Activated T-helper 2 cell treated with anti-CD3 and anti-CD28 coated beads, Interferon-gamma antibody, Interleukin-2, Interleukin-4, amounts not matched to agents 10 μg/mL and 5 μg/mL and 100 μg/mL, durations not matched to agents 14 hours and 24 hours and 36 hours (primary cell): ENCODE measurements at regions not wholly inside any gene's neighbourhood (a gene's known extent, or its start where the extent isn't known, plus 50 kb on each side); places are given as distances from the start of the nearest gene placed in this dataset.

ENCODE experiments used
- DNase-seq: peaks from one replicate; pipeline ENCODE4 v3.0.0; 2021; ENCODE audit warnings: low spot score
- H3K27ac Mint-ChIP-seq: one replicate; pipeline ENCODE4 v1.8.0; 2021; ENCODE audit warnings: mixed read lengths
- H3K27me3 Mint-ChIP-seq: one replicate; pipeline ENCODE4 v1.8.0; 2021; ENCODE audit warnings: low read depth, mixed read lengths
- H3K36me3 Mint-ChIP-seq: one replicate; pipeline ENCODE4 v1.8.0; 2021; ENCODE audit warnings: low read depth, mixed read lengths
- H3K4me1 Mint-ChIP-seq: one replicate; pipeline ENCODE4 v1.8.0; 2021; ENCODE audit warnings: low read depth, mixed read lengths
- H3K4me3 Mint-ChIP-seq: one replicate; pipeline ENCODE4 v1.8.0; 2021; ENCODE audit warnings: low read depth, mild to moderate bottlenecking, moderate library complexity, mixed read lengths
- H3K9me3 Mint-ChIP-seq: one replicate; pipeline ENCODE4 v1.8.0; 2021; ENCODE audit warnings: mixed read lengths
- intact Hi-C: fragments of 100-400 bp; cut with micrococcal nuclease; formaldehyde crosslinking; loops from one replicate; pipeline ENCODE4 v1.15.1; 2023

GRCh38 chr15:94877833-94878232, 646.5 kb downstream of the MCTP2 start:
- no peak overlapping the region for H3K4me3 Mint-ChIP-seq
- no peak overlapping the region for H3K27ac Mint-ChIP-seq
- H3K36me3 Mint-ChIP-seq = no peaks in the 10 kb centered on the region
- no peaks in the 10 kb centered on the region for H3K4me1 Mint-ChIP-seq
- intact Hi-C loops = no loop called here
- no peaks in the 10 kb centered on the region for H3K27me3 Mint-ChIP-seq
- peaks cover 19% of the 10 kb centered on the region for H3K9me3 Mint-ChIP-seq
- no peak for DNase-seq

- no peak for DNase-seq
- intact Hi-C loops = no loop called here
- Mint-ChIP-seq H3K36me3 (no peaks in the 10 kb centered on the region), H3K27ac (no peak overlapping the region), H3K27me3 (no peaks in the 10 kb centered on the region), H3K9me3 (peaks cover 22% of the 10 kb centered on the region), H3K4me1 (no peaks in the 10 kb centered on the region), H3K4me3 (no peak overlapping the region)
Measured at GRCh38 chr15:94882071-94882712, 650.8 kb downstream of the MCTP2 start.

- intact Hi-C loops = no loop called here
- H3K36me3 Mint-ChIP-seq = no peaks in the 10 kb centered on the region
- no peaks in the 10 kb centered on the region for H3K4me1 Mint-ChIP-seq
- H3K9me3 Mint-ChIP-seq = peaks cover 18% of the 10 kb centered on the region
- no peak for DNase-seq
- no peaks in the 10 kb centered on the region for H3K27me3 Mint-ChIP-seq
- H3K4me3 Mint-ChIP-seq = no peak overlapping the region
- no peak overlapping the region for H3K27ac Mint-ChIP-seq
Measured at GRCh38 chr15:94887391-94887790, 656.0 kb downstream of the MCTP2 start.

GRCh38 chr15:94889153-94889552, 657.8 kb downstream of the MCTP2 start:
- Mint-ChIP-seq H3K36me3 (no peaks in the 10 kb centered on the region), H3K27me3 (no peaks in the 10 kb centered on the region)
- intact Hi-C loops = no loop called here

GRCh38 chr15:94893091-94893490, 661.7 kb downstream of the MCTP2 start:
- Mint-ChIP-seq H3K27me3 (no peaks in the 10 kb centered on the region), H3K4me1 (no peaks in the 10 kb centered on the region), H3K27ac (no peak overlapping the region), H3K4me3 (no peak overlapping the region), H3K36me3 (no peaks in the 10 kb centered on the region), H3K9me3 (no peaks in the 10 kb centered on the region)
- DNase-seq = no peak
- intact Hi-C loops = no loop called here

More at GRCh38 chr15:94889153-94889552, 657.8 kb downstream of the MCTP2 start:
- H3K4me3 Mint-ChIP-seq = no peak overlapping the region
- H3K9me3 Mint-ChIP-seq = peaks cover 7% of the 10 kb centered on the region
- no peak overlapping the region for H3K27ac Mint-ChIP-seq
- no peak for DNase-seq
- no peaks in the 10 kb centered on the region for H3K4me1 Mint-ChIP-seq

GRCh38 chr15:94894056-94894455, 662.7 kb downstream of the MCTP2 start:
- H3K27ac Mint-ChIP-seq = no peak overlapping the region
- no peak for DNase-seq
- H3K9me3 Mint-ChIP-seq = no peaks in the 10 kb centered on the region
- intact Hi-C loops = no loop called here
- H3K4me3 Mint-ChIP-seq = no peak overlapping the region
- no peaks in the 10 kb centered on the region for H3K27me3 Mint-ChIP-seq
- H3K4me1 Mint-ChIP-seq = no peaks in the 10 kb centered on the region
- H3K36me3 Mint-ChIP-seq = no peaks in the 10 kb centered on the region

GRCh38 chr15:94909510-94909909, 678.1 kb downstream of the MCTP2 start:
- H3K27ac Mint-ChIP-seq = no peak overlapping the region
- peaks cover 9% of the 10 kb centered on the region for H3K9me3 Mint-ChIP-seq
- H3K4me3 Mint-ChIP-seq = no peak overlapping the region
- intact Hi-C loops = no loop called here
- H3K36me3 Mint-ChIP-seq = no peaks in the 10 kb centered on the region
- H3K27me3 Mint-ChIP-seq = no peaks in the 10 kb centered on the region
- no peak for DNase-seq
- H3K4me1 Mint-ChIP-seq = no peaks in the 10 kb centered on the region

GRCh38 chr15:94910166-94910565, 678.8 kb downstream of the MCTP2 start:
- intact Hi-C loops = no loop called here
- DNase-seq = no peak
- peaks cover 9% of the 10 kb centered on the region for H3K9me3 Mint-ChIP-seq
- H3K4me1 Mint-ChIP-seq = no peaks in the 10 kb centered on the region
- H3K27me3 Mint-ChIP-seq = no peaks in the 10 kb centered on the region
- no peaks in the 10 kb centered on the region for H3K36me3 Mint-ChIP-seq
- no peak overlapping the region for H3K27ac Mint-ChIP-seq
- no peak overlapping the region for H3K4me3 Mint-ChIP-seq

GRCh38 chr15:94912760-94913159, 681.4 kb downstream of the MCTP2 start:
- intact Hi-C loops = no loop called here
- no peak overlapping the region for H3K4me3 Mint-ChIP-seq

GRCh38 chr15:94917068-94917467, 685.7 kb downstream of the MCTP2 start:
- no peaks in the 10 kb centered on the region for H3K36me3 Mint-ChIP-seq
- no peaks in the 10 kb centered on the region for H3K27me3 Mint-ChIP-seq
- no peaks in the 10 kb centered on the region for H3K4me1 Mint-ChIP-seq
- H3K9me3 Mint-ChIP-seq = peaks cover 4% of the 10 kb centered on the region
- intact Hi-C loops = no loop called here
- no peak overlapping the region for H3K27ac Mint-ChIP-seq
- H3K4me3 Mint-ChIP-seq = no peak overlapping the region
- DNase-seq = no peak

More at GRCh38 chr15:94912760-94913159, 681.4 kb downstream of the MCTP2 start:
- H3K27ac Mint-ChIP-seq = no peak overlapping the region
- no peaks in the 10 kb centered on the region for H3K27me3 Mint-ChIP-seq
- H3K9me3 Mint-ChIP-seq = peaks cover 6% of the 10 kb centered on the region
- DNase-seq = no peak
- H3K36me3 Mint-ChIP-seq = no peaks in the 10 kb centered on the region
- H3K4me1 Mint-ChIP-seq = no peaks in the 10 kb centered on the region

GRCh38 chr15:94921936-94922335, 690.6 kb downstream of the MCTP2 start:
- H3K36me3 Mint-ChIP-seq = no peaks in the 10 kb centered on the region
- intact Hi-C loops = no loop called here
- no peak overlapping the region for H3K27ac Mint-ChIP-seq
- H3K4me1 Mint-ChIP-seq = no peaks in the 10 kb centered on the region
- no peaks in the 10 kb centered on the region for H3K27me3 Mint-ChIP-seq
- no peak for DNase-seq
- peaks cover 4% of the 10 kb centered on the region for H3K9me3 Mint-ChIP-seq
- H3K4me3 Mint-ChIP-seq = no peak overlapping the region

- Mint-ChIP-seq H3K9me3 (peaks cover 4% of the 10 kb centered on the region), H3K4me3 (no peak overlapping the region), H3K36me3 (no peaks in the 10 kb centered on the region), H3K27ac (no peak overlapping the region), H3K4me1 (no peaks in the 10 kb centered on the region), H3K27me3 (no peaks in the 10 kb centered on the region)
- DNase-seq = no peak
- intact Hi-C loops = no loop called here
Measured at GRCh38 chr15:94924057-94924456, 692.7 kb downstream of the MCTP2 start.

- H3K36me3 Mint-ChIP-seq = no peaks in the 10 kb centered on the region
- no peak overlapping the region for H3K27ac Mint-ChIP-seq
- intact Hi-C loops = no loop called here
- H3K4me1 Mint-ChIP-seq = no peaks in the 10 kb centered on the region
- H3K4me3 Mint-ChIP-seq = no peak overlapping the region
- no peak for DNase-seq
- H3K27me3 Mint-ChIP-seq = no peaks in the 10 kb centered on the region
- peaks cover 4% of the 10 kb centered on the region for H3K9me3 Mint-ChIP-seq
Measured at GRCh38 chr15:94924971-94925598, 693.7 kb downstream of the MCTP2 start.
